Sciatic nerve (tissue), 2 donors: ENCODE measurements at regions not wholly inside any gene's neighbourhood (a gene's known extent, or its start where the extent isn't known, plus 50 kb on each side); places are given as distances from the start of the nearest gene placed in this dataset.
A peak's percentile ranks its signal among the peaks of the same experiment; 100 is the strongest.
"Not testable (repeated sequence)": the region's sequence is repeated elsewhere in the genome, so short reads cannot be mapped to it uniquely, and the experiment has no call there.

Experiments used
- ATAC-seq: fragments of 200-7000 bp; cut with Tn5 transposase; one replicate; pipeline ENCODE4 v1.9.1; 2020; ENCODE audit warnings: mild to moderate bottlenecking, moderate library complexity
- DNase-seq: peaks from one replicate; pipeline ENCODE4 v3.0.0-alpha.2; 2020; ENCODE audit warnings: low spot score
- intact Hi-C: fragments of 100-400 bp; cut with DNase I; formaldehyde crosslinking; loops from one replicate; pipeline ENCODE4 v1.14.2; 2022
- donor health status: DM: no; HTN: no; CAD: no.
- donor health status: DM: no; HTN: no; CAD: no.

GRCh38 chr3:170690661-170690981 lies 104.7 kb upstream of the SLC7A14 start:
- DNase-seq (no peak), ATAC-seq (no peak)
- intact Hi-C loops, result no loop called here

GRCh38 chr3:170689893-170690660 lies 104.2 kb upstream of the SLC7A14 start:
- DNase-seq (peak; percentile 77), ATAC-seq (peak; percentile 78)
- intact Hi-C loops, result no loop called here

GRCh38 chr3:170689296-170689829 lies 103.5 kb upstream of the SLC7A14 start:
- intact Hi-C loops, result no loop called here
- DNase-seq (no peak), ATAC-seq (peak; percentile 67)

- intact Hi-C loops, ATAC-seq, DNase-seq: not testable (repeated sequence)
Measured at GRCh38 chr3:170688222-170688621, 102.3 kb upstream of the SLC7A14 start.

- ATAC-seq (no peak), DNase-seq (no peak)
- intact Hi-C loops, result no loop called here
Measured at GRCh38 chr3:170680593-170680992, 94.7 kb upstream of the SLC7A14 start.

- ATAC-seq, result no peak
- no peak for DNase-seq
- intact Hi-C loops, result no loop called here
Measured at GRCh38 chr3:170679190-170679589, 93.3 kb upstream of the SLC7A14 start.

- ATAC-seq (no peak), DNase-seq (no peak)
- intact Hi-C loops, result no loop called here
Measured at GRCh38 chr3:170670504-170670903, 84.6 kb upstream of the SLC7A14 start.

- ATAC-seq, intact Hi-C loops, DNase-seq: not testable (repeated sequence)
Measured at GRCh38 chr3:170662986-170663385, 77.1 kb upstream of the SLC7A14 start.

GRCh38 chr3:170660139-170660538 lies 74.3 kb upstream of the SLC7A14 start:
- no peak for DNase-seq
- no peak for ATAC-seq
- intact Hi-C loops, result no loop called here

GRCh38 chr3:170657312-170657711 lies 71.4 kb upstream of the SLC7A14 start:
- ATAC-seq, result no peak
- DNase-seq, result no peak
- intact Hi-C loops, result no loop called here

GRCh38 chr3:170656284-170656683 lies 70.4 kb upstream of the SLC7A14 start:
- DNase-seq, result no peak
- no peak for ATAC-seq
- intact Hi-C loops, result no loop called here

- ATAC-seq, result no peak
- no peak for DNase-seq
- intact Hi-C loops, result no loop called here
Measured at GRCh38 chr3:170653801-170654200, 67.9 kb upstream of the SLC7A14 start.

- intact Hi-C loops, result no loop called here
- ATAC-seq (no peak), DNase-seq (no peak)
Measured at GRCh38 chr3:170651260-170651845, 65.5 kb upstream of the SLC7A14 start.

GRCh38 chr3:170650557-170650956 lies 64.7 kb upstream of the SLC7A14 start:
- DNase-seq, intact Hi-C loops, ATAC-seq: not testable (repeated sequence)

GRCh38 chr3:170644711-170645110 lies 58.8 kb upstream of the SLC7A14 start:
- DNase-seq, result no peak
- no peak for ATAC-seq
- intact Hi-C loops, result no loop called here

GRCh38 chr3:170643831-170644230 lies 58.0 kb upstream of the SLC7A14 start:
- DNase-seq (no peak), ATAC-seq (no peak)
- intact Hi-C loops, result no loop called here

- ATAC-seq, result peak; percentile 34
- intact Hi-C loops, result no loop called here
- DNase-seq, result no peak
Measured at GRCh38 chr3:170642882-170643601, 57.2 kb upstream of the SLC7A14 start.

- no peak for DNase-seq
- intact Hi-C loops, result no loop called here
- ATAC-seq, result no peak
Measured at GRCh38 chr3:170641510-170642236, 55.8 kb upstream of the SLC7A14 start.

- DNase-seq (no peak), ATAC-seq (no peak)
- intact Hi-C loops, result no loop called here
Measured at GRCh38 chr3:170640737-170641171, 54.9 kb upstream of the SLC7A14 start.
